Pancreas (tissue), 10 donors: ENCODE measurements at regions not wholly inside any gene's neighbourhood (a gene's known extent, or its start where the extent isn't known, plus 50 kb on each side); places are given as distances from the start of the nearest gene placed in this dataset.

ENCODE experiments used
- ATAC-seq, 4 donors: fragments of 200-7000 bp; cut with Tn5 transposase; one replicate each; pipeline versions ENCODE4 v1.8.0 to v1.9.1; 2020; ENCODE audit warnings: mild to moderate bottlenecking in 4 of 4, moderate library complexity in 4 of 4
- DNase-seq, 6 donors: peaks; one replicate each; pipeline ENCODE4 v3.0.0-alpha.2; 2020
- FAIRE-seq: peaks from 2 replicates; lab custom pipeline; 2012; peaks lifted over from hg19 to GRCh38; lab: Jason Lieb, UNC
- H3K27ac ChIP-seq, 4 donors: fragments of 200-600 bp; sonication (generic); 1 replicate in 3 of 4; 2 replicates in 1 of 4; pipeline versions ENCODE4 v1.5.0 to v1.8.0; 2020
- H3K27me3 ChIP-seq, 4 donors: fragments of 200-600 bp; one replicate each; pipeline ENCODE4 v1.8.0; 2021
- H3K36me3 ChIP-seq, 3 donors: fragments of 200-600 bp; sonication (generic) in 1 of 3; one replicate each; pipeline versions ENCODE4 v1.5.0 to v1.8.0; 2020 to 2021
- H3K4me1 ChIP-seq, 3 donors: fragments of 200-600 bp; one replicate each; pipeline ENCODE4 v1.8.0; 2021
- H3K4me3 ChIP-seq, 4 donors: fragments of 200-600 bp; sonication (generic) in 2 of 4; one replicate each; pipeline versions ENCODE4 v1.5.0 to v1.8.0; 2020 to 2021
- H3K9me3 ChIP-seq, 4 donors: fragments of 200-600 bp; one replicate each; pipeline ENCODE4 v1.8.0; 2021
- WGBS, 2 donors: extraction: QIAGEN DNeasy Blood & Tissue Kit; methylation state at CpG; one replicate each; pipeline ENCODE4 v1.1.7; 2013; 5-methylcytosine and 5-hydroxymethylcytosine counted together
- intact Hi-C, 3 donors: fragments of 100-400 bp; cut with DNase I; formaldehyde crosslinking; loops; one replicate each; pipeline versions ENCODE4 v1.11.1 to v1.14.2; 2022
- TF ChIP-seq, protein P1 (sequence below), 4 donors: fragments of 200-600 bp; sonication (generic) in 3 of 4; IDR thresholded peaks; one replicate each; pipeline versions ENCODE4 v1.5.0 to v1.8.0; 2021; ENCODE audit warnings: antibody characterized with exemption in 4 of 4
- donor health status: healthy with polysubstance abuse.
- donor health status: DM: no; HTN: no; CAD: no; lungs with moderate emphysema.
- donor health status: DM: no; HTN: no; CAD: no.
- donor health status: control.
- donor health status: control.
- donor health status: Bipolar disorder and iron deficiency.
- donor health status: DM: yes; HTN: yes; CAD: no.
- donor health status: DM: no; HTN: no; CAD: no.
- donor health status: DM: no; HTN: no; CAD: no.
- donor health status: DM: yes; HTN: yes; CAD: no.

DNA sequence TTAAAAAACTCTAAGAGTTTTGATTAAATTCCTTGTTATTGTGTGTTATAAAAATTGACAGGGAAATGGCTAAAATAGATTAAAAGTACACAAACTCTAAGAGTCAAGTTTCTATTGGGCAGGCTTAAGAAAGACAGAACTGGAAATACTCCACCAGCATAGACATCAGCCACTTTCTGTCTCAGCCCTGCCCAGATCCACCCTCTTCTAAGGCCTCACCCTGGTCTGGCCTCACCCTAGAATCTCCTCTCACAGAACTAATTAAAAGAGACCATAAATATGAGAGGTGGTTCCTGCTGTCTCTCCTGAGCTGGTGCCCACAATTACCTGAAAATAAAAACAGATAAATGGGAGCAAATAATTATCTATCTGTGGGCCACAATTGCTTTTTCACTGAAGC lies 1951.0 kb downstream of the TP53TG3F start:
- peak; percentile 90 for FAIRE-seq
- Histone ChIP-seq H3K9me3 (no peaks in the 10 kb centered on the region), H3K4me3 (no peak overlapping the region), H3K36me3 (no peaks in the 10 kb centered on the region), H3K27me3 (no peaks in the 10 kb centered on the region), H3K4me1 (no peaks in the 10 kb centered on the region), H3K27ac (no peak overlapping the region)
- TF ChIP-seq, protein P1, sequence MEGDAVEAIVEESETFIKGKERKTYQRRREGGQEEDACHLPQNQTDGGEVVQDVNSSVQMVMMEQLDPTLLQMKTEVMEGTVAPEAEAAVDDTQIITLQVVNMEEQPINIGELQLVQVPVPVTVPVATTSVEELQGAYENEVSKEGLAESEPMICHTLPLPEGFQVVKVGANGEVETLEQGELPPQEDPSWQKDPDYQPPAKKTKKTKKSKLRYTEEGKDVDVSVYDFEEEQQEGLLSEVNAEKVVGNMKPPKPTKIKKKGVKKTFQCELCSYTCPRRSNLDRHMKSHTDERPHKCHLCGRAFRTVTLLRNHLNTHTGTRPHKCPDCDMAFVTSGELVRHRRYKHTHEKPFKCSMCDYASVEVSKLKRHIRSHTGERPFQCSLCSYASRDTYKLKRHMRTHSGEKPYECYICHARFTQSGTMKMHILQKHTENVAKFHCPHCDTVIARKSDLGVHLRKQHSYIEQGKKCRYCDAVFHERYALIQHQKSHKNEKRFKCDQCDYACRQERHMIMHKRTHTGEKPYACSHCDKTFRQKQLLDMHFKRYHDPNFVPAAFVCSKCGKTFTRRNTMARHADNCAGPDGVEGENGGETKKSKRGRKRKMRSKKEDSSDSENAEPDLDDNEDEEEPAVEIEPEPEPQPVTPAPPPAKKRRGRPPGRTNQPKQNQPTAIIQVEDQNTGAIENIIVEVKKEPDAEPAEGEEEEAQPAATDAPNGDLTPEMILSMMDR (IDR thresholded peaks at IDR 0.05), result no peak
- DNase-seq, result no peak
- intact Hi-C loops, result no loop called here
- ATAC-seq, result no peak

DNA sequence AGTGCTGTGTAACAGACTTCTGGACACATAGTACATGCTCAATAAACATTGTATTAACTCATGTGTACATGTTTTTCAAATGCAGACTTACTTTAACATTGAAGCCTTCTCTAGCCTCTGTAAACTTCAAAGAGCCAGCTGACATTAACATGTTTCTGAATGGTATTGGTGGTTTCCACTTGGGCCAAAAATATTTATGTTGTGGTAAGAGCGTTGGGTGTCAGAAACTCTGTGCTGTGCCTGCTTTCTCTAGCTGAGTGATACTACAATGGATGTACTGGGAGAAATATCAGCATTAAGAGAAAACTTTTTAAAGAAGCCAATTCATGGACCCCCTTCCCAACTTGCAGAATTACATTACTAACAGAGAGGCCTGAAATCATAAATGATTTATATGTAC lies 1951.7 kb downstream of the TP53TG3F start:
- Histone ChIP-seq H3K27me3 (no peaks in the 10 kb centered on the region), H3K9me3 (no peaks in the 10 kb centered on the region), H3K27ac (no peak overlapping the region), H3K4me1 (no peaks in the 10 kb centered on the region), H3K4me3 (no peak overlapping the region), H3K36me3 (no peaks in the 10 kb centered on the region)
- WGBS, 2 donors, result 44 to 50% methylated on average over 1 of the region's 1 CpG
- FAIRE-seq, result no peak
- intact Hi-C loops, result no loop called here
- ATAC-seq, result no peak
- DNase-seq, result no peak
- TF ChIP-seq, protein P1 (IDR thresholded peaks at IDR 0.05), result no peak

DNA sequence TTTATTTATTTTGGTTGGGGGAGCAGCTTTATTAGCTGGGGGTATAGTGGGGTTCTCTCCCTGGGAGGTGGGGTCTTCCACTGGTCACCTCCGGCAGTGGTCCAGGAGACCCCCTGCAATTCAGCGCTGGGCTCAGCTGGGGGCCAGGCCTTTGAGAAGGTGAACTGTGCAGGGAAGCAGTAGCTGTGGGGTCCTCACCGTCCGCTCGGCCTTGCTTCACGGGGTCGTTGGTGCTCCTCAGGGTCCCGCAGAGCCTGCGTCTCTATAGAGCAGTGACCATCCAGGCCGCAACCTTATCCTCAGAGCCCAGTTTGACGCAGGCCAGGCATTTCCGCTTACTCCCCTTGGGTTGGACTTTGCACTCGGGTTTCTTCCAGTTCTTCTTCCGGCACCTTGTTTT lies 1954.7 kb downstream of the TP53TG3F start:
- DNase-seq (no peak), FAIRE-seq (no peak)
- 79 to 85% methylated on average over 14 of the region's 14 CpGs for WGBS, 2 donors

DNA sequence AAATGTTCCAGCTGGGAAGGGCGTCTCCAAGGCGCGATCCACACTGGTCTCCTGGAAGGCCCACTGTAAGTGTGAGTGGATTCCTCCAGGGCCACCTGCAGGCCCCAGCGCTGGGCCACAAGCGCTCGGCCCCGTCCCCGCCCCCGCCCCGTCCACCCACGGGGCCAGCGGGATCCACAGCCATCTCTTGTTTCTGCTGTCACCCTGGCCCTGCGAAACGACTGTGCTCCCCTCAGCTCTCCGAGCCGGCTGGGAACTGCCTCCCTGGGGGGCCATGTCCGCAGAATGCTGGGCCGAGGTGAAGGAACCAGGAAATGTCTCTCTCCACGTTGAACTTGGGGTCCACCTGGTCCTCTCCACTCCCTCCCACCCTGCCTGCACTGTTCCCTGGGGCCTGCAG lies 1955.2 kb downstream of the TP53TG3F start:
- TF ChIP-seq, protein P1 (IDR thresholded peaks at IDR 0.05), result no peak
- no peak for ATAC-seq
- intact Hi-C loops, result no loop called here
- H3K36me3 ChIP-seq, result no peaks in the 10 kb centered on the region
- no peaks in the 10 kb centered on the region for H3K27me3 ChIP-seq
- H3K4me1 ChIP-seq, result no peaks in the 10 kb centered on the region
- H3K4me3 ChIP-seq, result no peak overlapping the region
- H3K27ac ChIP-seq, result no peak overlapping the region
- DNase-seq, result peak in 1 of 6 donors; percentile 18
- no peaks in the 10 kb centered on the region for H3K9me3 ChIP-seq
- FAIRE-seq, result no peak
- WGBS, 2 donors, result 65 to 77% methylated on average over 19 of the region's 19 CpGs

More for the DNA sequence above, 1954.7 kb downstream of the TP53TG3F start:
- TF ChIP-seq, protein P1 (IDR thresholded peaks at IDR 0.05), result no peak
- no peaks in the 10 kb centered on the region for H3K4me1 ChIP-seq
- no peak overlapping the region for H3K27ac ChIP-seq
- intact Hi-C loops, result no loop called here
- H3K27me3 ChIP-seq, result no peaks in the 10 kb centered on the region
- H3K9me3 ChIP-seq, result no peaks in the 10 kb centered on the region
- H3K4me3 ChIP-seq, result no peak overlapping the region
- H3K36me3 ChIP-seq, result no peaks in the 10 kb centered on the region
- no peak for ATAC-seq

DNA sequence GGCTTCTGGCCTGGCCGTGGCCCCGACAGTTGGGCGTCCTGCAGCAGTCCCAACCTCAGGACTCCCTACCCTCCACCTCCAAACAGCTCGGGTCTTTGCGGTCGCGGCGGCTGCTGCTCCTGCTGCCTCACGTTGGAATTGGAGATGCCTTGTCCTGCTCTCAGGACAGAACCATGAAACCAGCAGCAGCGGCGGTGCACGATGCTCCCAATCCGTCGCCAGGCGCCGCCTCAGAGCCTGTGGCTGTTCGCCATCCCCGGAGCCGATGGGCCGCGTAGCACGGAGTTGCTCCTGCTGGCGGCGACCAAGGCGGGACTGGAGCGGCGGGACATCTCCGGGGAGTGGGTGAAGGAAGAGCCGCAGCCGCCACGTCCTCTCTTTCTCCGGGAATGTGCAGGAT lies 1965.9 kb downstream of the TP53TG3F start:
- H3K4me3 ChIP-seq, result no peak overlapping the region
- DNase-seq (peak in 1 of 6 donors; percentile 51), ATAC-seq (no peak), FAIRE-seq (no peak)
- no peak overlapping the region for H3K27ac ChIP-seq
- no peaks in the 10 kb centered on the region for H3K4me1 ChIP-seq
- intact Hi-C loops, result no loop called here
- 34 to 43% methylated on average over 32 of the region's 32 CpGs for WGBS, 2 donors
- H3K27me3 ChIP-seq, result no peaks in the 10 kb centered on the region
- H3K9me3 ChIP-seq, result no peaks in the 10 kb centered on the region
- TF ChIP-seq, protein P1 (IDR thresholded peaks at IDR 0.05), result no peak
- no peaks in the 10 kb centered on the region for H3K36me3 ChIP-seq
